ENCODE measurements at regions not wholly inside any gene's neighbourhood (a gene's known extent, or its start where the extent isn't known, plus 50 kb on each side); places are given as distances from the start of the nearest gene placed in this dataset.

DNA sequence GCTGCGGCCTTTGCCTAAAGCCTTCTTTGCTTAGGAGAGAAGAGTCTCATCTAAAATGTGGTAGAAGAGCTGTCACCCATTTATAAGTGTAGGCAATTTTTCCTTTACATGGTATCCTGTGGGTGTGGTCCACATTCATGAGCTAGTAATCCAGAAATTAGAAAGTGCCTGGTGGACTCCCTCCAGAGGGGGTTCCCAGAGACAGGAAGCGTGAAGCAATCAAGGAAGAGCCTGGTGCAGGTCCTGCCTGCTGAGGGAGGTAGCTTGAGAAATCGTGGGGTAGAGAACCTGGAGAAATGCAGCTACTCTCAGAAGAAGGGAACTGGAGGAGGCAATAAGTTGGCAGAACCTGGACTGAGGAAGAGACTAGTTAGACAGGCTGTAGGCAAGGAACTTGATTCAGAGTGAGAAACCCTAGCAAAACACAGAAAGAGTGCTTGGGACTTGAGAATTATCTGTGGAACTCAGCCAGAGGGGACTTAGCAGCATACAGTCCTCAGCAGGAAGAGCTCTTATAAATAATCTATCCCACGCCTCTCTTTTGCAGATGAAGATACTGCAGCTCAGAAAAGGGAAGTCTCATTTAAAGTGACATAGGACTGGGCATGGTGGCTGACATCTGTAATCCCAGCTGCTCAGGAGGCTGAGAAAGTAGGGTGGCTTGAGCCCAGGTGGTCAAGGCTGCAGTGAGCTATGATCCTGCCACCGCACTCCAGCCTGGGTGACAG is 182.4 kb upstream of the CCND2 start:
- no peak for FAIRE-seq

DNA sequence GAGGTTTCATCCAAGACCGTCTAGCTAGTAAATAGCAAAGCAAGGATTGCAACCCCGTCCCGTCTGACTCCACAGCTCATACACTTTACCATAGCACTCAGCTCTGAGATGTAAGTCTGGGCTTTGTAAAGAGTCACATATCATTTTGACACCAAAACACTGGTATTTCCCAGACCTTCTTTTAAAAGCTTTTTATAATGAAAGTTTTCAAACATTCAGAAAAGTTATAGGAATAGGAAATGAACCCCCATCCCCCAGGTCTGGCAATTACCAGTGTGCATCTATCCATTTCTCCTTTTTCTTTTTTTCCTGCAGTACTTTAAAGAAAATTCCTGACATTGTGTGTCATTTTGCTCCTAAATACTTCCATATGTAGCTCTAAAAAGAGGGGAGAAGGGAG is 183.6 kb upstream of the CCND2 start:
- FAIRE-seq, result no peak

DNA sequence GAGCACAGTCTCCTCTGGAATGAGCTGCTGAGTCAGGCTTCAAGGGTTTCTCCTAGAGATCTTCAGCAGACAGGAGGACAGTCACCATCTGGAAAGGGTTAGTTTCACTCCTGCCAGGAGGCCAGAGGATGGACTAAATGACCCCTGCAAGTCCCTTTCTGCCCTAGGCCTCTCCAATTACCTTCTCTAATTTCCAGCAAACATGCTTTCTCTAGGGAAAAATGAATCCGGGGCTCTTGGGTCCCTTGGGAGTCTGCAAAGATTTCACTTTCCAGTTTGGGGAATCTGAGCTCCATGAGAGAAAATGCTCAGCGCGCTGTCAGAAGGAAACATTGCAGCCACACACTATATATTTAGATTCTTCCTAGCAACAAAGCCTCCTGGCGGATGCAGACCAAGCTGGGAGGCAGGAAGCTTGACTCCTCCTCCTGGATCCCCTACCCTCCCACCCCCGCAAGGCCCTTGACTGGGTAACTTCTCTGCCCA is 184.4 kb upstream of the CCND2 start:
- no peak for FAIRE-seq

- FAIRE-seq, result no peak
These were observed 185.1 kb upstream of the CCND2 start for GRCh38 chr12:4088451-4088850.

DNA sequence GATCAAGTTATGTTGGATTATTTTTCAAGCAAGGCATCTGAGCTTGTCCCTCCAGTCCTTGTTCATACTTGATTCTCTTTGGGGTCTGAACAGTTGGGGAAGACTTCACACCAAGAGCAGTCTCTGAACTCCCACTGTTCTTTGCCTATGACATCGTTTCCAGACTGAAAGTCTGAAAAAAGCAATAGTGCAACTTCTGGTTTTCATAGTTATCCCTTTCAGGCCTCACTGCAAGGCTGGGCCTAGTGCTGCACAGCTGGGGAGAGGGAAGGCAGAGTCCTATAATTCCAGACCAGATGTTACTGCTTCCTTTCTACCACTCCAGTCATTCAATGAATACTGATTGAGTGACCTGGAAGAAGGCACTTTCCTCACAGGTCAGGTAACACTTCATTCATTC is 187.1 kb upstream of the CCND2 start:
- FAIRE-seq, result no peak

- no peak for FAIRE-seq
These were observed 189.0 kb upstream of the CCND2 start for GRCh38 chr12:4084573-4084972.

DNA sequence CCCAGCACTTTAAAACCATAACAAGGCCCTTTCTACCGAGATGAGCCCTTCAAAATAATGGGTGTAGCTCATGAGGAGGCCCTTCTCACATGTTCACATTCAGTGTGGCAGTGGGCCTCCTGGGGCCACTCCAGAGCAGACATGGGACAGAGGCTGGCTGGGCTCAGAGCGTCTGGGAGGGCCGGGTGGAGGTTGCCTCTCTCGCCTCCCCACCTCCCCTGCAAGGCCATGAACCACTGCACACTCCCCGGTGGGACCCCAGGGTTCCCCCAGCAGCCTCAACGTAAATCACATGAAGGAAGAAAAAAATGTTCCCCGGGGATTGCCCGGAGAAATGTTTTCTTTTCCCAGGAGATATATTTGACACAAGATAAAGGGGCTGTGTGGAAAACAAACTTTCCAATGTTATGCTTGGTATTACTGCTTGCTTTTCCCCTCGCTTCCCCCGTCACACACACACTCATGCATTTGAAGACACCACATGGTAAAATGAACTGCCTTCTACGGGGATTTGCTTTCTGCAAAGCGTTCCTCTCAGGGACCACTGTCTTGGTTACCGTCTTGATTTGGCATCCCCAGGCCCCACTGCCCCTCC is 190.7 kb upstream of the CCND2 start:
- FAIRE-seq, result no peak

GRCh38 chr12:4080213-4080612 is 193.3 kb upstream of the CCND2 start:
- FAIRE-seq, result no peak

- no peak for FAIRE-seq
These were observed 199.4 kb upstream of the CCND2 start for GRCh38 chr12:4074129-4074528.

GRCh38 chr12:4069670-4070010 is 196.4 kb upstream of the PARP11 start:
- no peak for FAIRE-seq

DNA sequence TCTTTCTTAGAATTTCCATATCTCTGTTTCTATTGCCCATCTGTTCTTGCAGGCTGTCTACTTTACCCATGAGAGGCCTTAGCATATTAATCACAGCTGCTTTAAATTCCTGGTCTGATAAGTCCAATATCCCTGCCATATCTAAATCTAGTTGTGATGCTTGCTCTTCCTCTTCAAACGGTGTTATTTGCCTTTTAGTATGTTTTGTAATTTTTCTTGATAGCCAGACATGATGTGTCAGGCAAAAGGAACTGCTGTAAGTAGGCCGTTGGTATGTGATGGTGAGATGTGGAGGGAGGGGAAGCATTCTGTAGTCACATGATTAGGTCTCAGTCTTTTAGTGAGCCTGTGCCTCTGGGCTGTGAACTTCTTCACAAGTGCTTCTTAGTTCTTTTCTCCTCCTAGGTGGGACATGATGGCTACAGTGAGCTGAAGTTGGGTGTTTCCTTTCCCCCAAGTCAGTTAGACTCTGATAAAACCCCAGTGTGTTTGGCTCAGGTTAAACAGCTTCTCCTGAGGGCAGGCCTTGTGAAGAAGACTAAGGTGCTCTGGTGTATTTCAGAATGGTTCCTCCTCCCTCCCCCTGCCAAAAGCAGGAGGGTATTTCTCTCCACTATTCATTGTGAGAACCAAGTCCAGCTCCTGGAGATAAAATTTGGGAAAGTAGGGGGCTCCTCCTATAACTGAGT is 195.9 kb upstream of the PARP11 start:
- FAIRE-seq, result no peak

- FAIRE-seq, result no peak
These were observed 190.8 kb upstream of the PARP11 start for GRCh38 chr12:4064008-4064407.

- no peak for FAIRE-seq
These were observed 186.8 kb upstream of the PARP11 start for GRCh38 chr12:4059898-4060568.

DNA sequence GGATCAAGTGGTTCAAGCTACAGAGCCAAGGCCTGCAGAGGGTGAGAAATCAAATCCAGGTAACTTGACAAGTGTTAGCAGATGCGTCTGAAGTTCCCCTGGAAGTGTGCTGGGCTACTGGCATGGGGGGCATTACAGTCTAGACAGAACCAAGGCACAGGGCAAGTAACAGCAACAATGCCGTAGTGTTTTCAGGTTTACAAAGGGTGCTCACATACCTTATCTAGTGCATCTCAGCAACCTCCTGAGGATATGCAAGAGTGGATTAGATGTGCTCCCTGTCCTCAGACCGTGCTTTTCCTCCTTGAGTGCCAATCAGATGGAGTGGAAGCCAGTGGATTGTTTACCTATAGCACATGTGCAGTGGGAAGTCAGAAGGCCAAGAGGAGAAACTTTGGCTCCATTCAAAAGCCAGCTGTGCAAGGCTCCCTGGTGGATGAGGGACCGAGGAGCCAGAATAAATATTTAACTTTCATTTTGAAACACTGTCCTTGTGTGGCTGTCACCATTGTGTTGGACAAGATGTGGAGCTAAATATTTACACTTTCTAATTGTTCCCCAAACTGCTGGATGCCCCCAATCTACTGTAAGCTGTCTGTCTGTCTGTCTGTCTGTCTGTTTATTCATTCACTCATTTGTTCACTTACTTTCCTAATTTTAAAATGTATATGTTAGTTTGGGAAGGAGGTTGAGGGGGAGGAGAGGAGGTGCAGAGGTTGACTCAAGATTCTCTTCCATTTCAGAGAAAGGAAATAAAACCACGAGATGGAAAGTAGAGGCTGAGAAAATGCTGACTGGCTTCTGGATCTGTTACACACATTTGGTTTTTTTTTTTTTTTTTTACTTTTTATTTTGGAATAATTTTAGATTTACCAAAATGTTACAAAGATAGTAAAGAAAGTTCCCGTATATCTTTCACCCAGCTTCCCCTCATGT is 184.0 kb upstream of the PARP11 start:
- no peak for FAIRE-seq

- FAIRE-seq, result no peak
These were observed 181.4 kb upstream of the PARP11 start for GRCh38 chr12:4054630-4055029.

GRCh38 chr12:4052691-4053090 is 179.5 kb upstream of the PARP11 start:
- FAIRE-seq, result no peak

DNA sequence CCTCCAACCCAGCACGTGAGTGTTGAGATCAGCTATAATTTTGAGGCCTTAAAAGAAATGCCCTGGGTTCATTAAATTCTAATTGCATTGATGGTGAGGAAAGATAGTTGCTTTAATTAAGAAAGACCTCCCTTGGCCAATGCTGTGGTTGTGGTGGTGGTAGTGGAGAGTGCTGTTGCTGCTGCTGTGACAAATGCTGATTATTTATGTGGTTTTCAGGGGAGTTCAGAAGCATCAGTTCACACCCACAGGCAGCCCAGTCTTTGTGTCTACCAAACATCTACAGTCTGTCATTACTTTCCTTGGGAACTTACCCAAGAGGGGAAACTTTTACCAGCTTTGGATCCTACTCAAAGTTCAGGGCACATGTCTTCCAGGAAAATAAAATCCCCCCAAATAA is 178.4 kb upstream of the PARP11 start:
- no peak for FAIRE-seq

DNA sequence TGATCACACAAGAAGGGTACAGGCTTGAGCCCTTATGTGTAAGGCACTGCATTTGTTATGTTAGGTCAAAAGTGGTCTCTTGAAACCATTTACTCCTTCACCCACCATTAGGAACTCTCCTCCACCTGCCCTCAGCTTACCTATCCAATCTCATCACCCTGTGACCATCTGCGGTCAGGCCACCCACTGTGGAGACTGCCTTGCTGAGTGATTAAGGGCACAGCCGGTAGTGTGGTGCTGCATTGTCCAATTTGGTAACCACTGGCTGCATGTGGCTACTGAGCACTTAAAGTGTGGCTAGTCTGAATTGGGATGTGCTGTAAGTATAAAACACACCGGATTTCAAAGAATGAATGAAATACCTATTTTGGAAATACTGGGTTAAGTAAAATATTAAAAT is 177.1 kb upstream of the PARP11 start:
- FAIRE-seq, result no peak

DNA sequence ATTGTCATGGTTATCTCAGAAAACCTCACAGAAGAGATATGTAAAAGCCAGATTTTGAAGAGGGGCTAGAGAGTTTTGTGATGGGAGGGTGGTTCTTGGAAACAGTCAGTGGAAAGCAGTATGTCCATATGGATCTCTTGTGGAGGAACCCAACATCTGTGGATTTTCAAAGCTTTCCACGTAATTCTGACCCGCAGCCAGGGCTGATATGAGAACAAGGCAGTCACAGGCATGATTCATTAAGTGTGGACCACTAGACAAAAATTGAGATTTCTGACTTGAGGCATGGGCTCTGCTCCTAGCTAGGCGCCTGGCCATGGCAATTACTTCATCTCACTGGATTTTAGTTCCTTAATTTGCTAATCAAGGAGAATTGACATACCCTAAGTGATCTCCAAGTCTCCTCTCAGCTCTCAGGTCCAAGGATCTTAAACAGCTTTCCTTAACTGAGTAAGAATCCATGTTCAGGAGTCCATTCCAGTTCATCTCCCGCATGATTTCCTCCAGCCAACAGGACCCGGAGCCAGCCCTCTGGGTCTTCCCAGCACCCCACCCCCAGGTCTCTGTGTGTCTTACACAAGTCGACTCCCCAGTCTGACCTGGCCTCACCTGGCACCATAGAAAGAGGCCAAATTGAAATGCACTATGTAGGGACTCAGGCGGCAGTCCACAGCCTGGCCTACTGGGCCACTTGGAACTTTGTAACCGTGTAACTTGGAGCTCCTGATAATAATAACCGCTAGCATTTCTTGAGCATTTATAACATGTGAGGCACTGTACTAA is 176.3 kb upstream of the PARP11 start:
- FAIRE-seq, result no peak

DNA sequence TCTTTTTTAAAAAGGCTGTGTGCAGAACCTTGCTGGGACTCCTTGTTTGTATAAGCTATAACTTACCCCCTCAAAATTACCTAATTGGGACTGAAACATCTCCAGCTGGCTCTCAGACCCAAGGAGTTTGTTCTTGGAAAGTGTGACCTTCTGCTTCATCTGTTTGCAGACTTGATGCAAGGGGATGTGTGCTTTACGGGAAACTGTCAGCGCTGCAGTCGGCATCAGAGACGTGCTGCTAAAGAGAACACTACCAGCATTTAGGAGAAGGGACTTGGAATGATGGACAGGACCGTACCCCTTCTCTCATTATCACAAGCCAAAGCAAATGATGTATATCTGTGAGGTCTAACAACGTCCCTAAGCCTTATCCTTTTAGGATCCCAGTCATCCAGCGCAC is 174.2 kb upstream of the PARP11 start:
- no peak for FAIRE-seq

DNA sequence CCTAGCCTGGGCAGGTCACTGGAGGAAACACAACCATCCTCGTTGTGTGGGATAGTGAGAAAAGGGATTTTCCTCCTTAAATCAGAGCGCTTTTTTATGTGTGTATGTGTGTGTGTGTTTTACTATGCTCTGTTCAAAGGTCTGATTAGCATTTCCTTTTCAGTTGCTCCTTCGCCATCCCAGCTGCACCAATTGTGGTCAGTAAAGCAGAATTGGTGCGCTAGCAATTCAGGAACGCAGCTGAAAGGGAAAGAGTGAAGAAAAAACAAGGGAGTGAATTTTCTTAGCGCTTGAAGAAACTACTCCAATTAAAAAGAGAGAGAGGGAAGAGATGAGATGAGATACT is 173.3 kb upstream of the PARP11 start:
- no peak for FAIRE-seq

All from A204.1 (cell line).